ENCODE measurements at regions not wholly inside any gene's neighbourhood (a gene's known extent, or its start where the extent isn't known, plus 50 kb on each side); places are given as distances from the start of the nearest gene placed in this dataset.

DNA sequence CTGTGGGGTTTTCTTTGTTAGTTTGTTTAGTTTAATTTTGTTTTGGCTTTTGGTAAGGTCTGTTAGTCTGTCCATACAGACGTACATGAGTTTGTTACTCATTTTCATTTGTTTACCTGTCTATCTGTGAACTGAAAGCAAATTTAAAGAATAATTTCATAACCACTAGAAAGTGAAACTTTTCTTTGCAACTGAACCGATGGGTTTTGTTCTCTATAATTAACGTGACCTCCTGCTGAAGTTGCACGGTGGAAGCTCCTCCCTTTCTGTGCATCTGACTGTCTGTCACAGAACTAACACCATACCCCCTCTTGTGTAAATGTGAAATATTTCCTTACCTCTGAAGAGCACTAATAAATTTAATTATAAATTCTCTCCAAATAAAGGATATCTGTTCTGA lies 595.5 kb downstream of the GALC start:
- no peak for TF ChIP-seq CTCF (IDR thresholded peaks at IDR 0.05)
- no peak for TF ChIP-seq POLR2A (IDR thresholded peaks at IDR 0.05)

Measured in adrenal gland (tissue), 5 donors.